GM19397 (cell line): ENCODE measurements at regions not wholly inside any gene's neighbourhood (a gene's known extent, or its start where the extent isn't known, plus 50 kb on each side); places are given as distances from the start of the nearest gene placed in this dataset.
"Not testable (repeated sequence)": the region's sequence is repeated elsewhere in the genome, so short reads cannot be mapped to it uniquely, and the experiment has no call there.

Experiments used
- ATAC-seq: cut with Tn5 transposase; IDR thresholded peaks from one replicate; pipeline ENCODE4 v1.9.1; 2021; ENCODE audit warnings: mild to moderate bottlenecking, moderate library complexity; ENCODE audit not compliant: unreplicated experiment

DNA sequence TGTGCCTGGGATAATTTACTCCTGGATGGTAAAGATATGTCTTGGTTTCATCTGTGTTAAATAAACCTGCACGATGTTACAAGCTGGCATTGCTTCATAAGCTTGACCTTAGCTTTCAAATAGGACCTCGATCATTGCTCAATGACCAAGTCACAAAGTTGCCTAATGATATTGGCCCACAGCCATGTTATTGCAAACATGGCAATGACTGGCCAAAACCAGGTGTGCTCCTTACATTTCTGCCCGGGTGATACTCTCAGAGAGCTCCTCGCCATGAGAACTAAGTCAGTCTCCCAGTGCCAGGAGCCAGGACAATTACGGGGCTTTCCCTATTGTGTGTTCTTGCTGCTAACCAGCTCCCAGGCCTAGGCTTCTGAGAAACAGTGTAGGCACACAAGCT lies 72.5 kb upstream of the CYP1B1 start:
- no peak for ATAC-seq

DNA sequence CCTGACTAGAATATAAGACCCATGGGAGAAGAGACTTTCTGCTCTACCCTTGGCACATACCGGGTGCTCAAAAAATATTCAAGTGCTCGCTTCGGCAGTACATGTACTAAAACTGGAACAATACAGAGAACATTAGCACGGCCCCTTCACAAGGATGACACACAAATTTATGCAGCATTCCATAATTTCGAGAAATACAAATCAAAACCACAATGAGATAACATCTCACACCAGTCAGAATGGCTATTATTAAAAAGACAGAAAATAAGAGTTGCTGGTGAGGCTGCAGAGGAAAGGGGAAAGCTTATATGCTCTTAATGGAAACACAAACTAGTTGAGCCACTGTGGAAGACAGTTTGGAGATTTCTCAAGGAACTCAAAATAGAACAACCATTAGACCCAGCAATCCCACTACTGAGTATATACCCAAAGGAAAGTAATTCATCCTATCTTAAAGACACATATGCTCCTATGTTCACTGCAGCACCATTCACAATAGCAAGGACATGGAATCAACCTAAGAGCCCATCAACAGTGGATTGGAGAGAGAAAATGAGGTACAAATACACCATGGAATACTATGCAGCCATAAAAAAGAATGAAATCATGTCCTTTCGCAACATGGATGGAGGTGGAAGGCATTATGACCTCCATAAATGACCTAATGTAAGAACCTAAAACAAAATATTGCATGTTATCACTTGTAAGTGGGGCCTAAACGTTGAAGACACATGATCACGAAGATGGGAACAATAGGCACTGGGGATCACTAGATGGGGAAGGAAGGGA lies 71.6 kb upstream of the CYP1B1 start:
- no peak for ATAC-seq

DNA sequence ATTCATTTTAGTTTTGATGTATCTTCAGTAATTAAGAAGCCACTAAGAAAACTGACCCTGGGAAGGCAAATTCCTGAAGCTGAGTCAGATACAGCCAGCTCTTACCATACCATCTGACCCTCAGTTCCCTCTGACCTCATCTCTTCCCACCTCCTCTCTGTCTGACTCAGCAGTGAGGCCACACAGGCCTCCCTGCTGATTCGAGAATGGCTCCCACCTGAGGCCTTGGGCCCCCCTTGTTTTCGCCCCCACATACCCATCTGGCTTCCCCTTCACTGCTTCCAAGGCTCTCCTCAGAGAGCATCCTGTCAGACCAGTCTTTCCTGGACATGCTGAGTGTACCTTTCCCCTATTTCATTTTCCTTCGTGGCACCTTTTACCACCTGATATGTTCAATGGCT lies 71.0 kb upstream of the CYP1B1 start:
- ATAC-seq: peak; percentile 80

DNA sequence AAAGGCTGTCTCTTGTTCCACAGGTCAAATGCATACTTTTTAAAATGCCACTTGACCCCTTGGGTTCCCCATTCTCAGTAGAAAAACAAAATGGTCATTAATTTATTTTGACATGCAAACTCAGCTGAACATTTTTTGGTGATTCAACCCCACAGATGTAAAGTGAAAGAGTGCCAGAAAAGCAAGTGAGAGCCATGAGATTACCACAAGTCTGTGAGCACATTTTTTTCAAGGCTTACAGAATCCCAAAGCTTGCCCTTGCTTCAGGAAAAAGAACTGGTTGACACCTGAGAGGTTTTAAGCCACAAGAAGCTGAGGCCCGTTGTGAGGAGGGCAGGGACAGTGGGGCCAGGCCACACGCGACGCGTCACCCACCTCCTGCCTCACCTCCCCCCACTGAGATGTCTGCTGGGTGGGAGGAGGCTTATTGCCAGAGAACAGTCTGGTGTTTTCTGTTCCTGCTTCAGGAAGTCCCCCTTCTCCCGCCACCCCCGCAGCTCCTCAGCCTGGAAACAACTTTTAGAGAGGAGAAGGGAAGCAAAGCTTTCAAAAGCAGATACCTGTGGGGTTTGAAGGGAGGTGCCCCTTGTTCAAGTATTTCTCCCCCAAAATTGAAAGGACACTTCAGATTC lies 70.4 kb upstream of the CYP1B1 start:
- peak; percentile 51 for ATAC-seq

DNA sequence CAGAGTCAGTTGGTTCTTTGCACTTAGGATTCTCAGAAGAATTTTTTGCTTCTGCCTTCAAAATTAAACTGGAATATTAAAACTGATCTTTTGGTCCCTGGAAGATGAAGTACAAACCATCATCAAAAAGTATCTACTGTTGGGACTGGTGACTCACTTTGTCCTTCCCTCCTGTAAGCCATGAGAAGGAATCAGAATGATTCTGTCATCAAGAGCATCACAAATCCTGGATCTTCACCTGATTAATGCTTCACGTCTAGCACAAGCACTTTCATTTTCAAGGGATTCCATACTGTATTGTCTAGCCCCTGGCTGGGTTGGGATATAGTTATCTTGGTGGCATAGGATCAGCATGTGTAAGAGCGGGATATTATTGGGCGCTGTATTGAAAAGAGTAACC lies 69.3 kb upstream of the CYP1B1 start:
- no peak for ATAC-seq

DNA sequence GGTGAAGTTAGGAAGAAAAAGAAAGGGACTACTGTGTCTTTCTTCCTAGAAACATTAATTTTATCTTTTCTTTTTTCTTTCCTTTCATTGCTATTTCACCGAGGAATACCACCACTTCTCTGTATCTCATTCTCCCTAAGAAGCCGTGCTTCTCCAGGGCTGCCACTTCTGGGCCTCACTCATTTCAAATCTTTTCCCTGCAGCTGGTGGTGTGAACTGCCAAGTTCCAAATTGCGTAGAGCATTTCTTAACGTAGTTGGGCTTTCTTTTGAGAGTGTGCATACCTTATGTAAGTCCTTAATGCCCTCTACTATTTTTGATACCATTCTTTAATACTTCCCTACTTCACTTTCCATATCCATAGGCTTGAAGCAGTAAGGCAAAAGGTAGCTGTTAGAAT lies 66.7 kb upstream of the CYP1B1 start:
- ATAC-seq: no peak

DNA sequence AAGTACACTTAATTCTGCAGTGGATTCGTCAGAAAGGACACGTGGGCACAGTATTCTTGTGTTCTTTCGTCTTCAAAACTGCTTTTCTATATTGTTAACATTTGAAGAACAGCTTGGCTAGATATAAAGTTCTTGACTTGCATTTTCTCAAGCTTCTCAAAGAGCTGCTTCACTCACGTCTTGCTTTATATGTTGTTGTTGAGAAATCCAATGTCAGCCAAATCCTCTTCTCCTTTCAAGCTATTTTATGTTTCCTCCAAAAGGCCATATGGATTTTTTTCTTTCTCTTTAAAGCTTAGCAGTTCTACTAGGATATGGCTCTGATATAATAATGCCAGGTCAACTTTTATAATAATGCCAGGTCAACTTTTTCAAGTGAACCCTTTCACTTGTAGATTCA lies 65.5 kb upstream of the CYP1B1 start:
- no peak for ATAC-seq

DNA sequence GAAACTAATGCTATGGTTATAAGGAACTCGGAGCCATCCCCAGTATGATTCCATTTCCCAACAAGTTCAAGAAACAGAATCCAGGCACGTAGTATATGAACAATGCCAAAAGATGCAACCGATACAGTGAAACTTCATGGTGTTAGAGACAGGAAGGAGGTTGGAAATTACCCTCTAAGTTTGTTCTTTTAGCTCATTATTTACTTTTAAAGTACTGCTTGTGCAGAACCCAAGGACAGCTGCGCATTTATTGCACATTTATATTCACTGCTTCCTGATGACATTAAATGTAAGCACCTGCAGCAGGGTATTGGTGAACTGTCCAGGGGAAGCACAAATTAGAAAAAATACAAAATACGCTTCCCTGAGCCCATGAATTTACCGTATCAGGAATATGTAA lies 63.0 kb upstream of the CYP1B1 start:
- no peak for ATAC-seq

DNA sequence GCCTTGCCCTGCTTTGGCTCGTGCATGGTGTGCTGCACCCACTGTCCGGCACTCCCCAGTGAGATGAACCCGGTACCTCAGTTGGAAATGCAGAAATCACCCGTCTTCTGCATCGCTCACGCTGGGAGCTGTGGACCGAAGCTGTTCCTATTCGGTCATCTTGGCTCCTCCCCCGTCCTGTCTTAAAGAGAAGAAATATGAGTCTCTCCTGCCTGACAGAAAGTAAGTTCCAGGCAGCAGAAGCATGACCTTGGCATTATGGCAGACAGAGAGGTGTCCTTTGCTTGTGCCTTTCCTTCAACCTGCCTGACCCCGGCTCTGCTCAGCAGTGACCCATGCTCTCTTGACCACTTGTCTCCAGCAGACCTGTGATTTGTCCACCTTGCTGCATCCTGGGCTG lies 62.5 kb upstream of the CYP1B1 start:
- no peak for ATAC-seq

DNA sequence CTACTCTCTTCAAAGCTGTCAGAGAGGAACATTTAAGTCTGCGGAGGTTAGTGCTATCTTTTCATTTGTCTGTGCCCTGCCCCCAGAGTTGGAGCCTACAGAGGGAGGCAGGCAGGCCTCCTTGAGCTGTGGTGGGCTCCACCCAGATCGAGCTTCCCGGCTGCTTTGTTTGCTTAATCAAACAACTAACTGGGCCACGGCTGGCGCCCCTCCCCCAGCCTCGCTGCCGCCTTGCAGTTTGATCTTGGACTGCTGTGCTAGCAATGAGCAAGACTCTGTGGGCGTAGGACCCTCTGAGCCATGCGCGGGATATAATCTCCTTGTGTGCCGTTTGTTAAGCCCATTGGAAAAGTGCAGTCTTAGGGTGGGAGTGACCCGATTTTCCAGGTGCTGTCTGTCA lies 62.0 kb upstream of the CYP1B1 start:
- not testable (repeated sequence) for ATAC-seq

DNA sequence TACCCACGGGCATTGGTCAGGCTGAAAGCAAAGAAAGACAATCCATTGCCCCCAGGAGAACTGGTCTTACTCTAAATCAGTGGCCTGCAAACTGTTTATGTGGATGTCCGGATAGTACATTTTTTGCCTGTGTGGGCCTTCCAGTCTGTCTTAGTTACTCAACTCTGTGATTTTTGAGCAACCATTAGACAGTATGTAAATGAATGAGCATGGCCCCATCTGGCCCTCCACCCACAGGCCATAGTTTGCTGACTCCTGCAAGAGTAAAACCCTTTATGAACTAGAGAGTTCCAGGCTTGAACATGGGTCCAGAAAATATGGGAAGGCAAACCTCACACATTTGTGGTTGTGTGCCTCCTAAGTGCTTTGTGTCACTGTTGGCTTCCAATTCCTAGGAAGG lies 55.7 kb upstream of the CYP1B1 start:
- ATAC-seq: no peak

DNA sequence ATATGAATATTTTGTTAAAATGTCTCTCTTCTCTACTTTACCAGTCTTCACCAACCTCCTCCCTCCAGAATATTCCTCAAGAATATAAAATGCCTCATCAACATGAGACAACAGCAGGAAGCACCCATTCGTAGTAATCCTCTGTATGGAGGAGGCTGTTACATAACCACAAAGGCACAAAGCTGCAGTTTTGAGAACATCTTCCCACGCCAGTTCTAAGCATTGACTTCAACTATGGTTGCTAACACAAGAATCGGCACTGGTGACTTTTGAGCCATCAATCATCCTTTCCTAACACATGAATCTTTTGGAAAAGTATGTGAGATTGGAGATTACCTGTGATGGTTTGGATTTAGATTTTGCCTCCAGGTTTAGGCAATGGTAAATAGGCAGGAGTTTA lies 54.9 kb upstream of the CYP1B1 start:
- ATAC-seq: no peak

DNA sequence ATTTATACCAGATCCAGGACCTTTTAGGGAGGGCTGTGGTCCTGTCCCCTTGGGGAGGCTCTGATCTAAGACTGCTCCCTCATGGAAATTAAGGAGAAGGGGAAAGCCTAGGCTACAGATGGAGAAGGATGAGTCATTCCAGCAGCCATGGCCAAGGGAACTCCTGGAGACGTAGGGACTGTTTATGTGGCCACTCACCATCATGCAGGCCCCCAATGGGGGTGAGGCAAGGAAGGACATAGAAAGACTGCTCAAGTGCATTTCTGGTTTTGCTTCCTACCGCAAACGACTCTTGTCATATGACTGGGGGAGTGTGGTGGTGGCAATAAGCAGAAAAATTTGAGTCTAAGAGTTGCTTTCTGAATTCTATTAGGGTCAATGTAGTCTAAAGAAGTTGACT lies 54.0 kb upstream of the CYP1B1 start:
- ATAC-seq: no peak

DNA sequence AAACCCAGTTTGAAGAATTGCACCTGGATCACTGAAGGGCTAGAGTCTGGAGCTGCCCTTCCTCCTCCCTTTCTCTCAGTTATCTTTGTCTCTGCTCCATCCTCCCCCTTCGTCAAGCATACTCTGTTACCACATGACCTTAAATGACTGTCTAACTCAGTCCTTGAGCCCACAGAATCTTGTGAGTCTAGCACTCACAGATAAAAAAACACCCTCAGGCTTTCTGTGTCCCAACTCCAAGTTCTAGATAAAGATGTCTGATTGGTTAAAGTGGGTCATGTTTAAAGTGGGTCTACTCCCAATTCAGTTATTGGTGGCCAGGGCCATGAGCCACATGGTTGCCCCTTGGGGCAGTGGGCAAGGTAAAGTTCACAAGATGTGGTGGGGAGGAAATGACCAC lies 53.5 kb upstream of the CYP1B1 start:
- ATAC-seq: no peak

DNA sequence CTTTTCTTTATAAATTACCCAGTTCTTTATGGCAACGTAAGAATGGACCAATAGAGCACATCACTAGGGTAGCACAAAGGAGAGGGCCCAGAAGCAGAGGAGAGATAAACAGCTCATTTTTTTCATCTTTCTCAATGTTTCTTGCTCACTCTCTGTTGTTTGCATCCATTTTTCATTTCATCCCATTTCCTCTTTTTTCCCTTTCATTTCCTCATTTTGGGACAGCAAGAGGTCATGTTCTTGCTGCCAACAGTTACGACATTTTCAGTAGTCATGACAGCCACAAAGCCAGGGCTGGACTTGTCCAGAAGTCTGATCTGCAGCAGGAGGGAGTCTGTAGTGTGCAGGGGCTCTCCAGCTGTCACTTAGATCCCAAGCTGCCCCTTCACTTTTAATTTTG lies 52.7 kb upstream of the CYP1B1 start:
- ATAC-seq: no peak

DNA sequence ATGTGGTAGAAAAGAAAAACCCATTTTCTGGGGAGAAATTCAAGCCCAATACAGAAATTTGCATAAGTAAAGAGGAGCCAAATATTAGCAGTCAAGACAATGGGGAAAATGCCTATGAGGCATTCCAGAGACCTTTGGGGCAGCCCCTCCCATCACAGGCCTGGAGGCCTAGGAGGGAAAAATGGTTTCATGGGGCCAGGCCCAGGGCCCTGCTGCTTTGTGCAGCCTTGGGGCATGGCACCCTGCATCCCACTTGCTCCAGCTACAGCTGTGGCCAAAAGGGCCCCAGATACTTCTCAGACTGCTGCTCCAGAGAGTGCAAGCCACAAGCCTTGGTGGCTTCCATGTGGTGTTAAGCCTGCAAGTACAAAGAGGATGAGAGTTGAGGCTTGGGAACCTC lies 51.3 kb upstream of the CYP1B1 start:
- no peak for ATAC-seq

DNA sequence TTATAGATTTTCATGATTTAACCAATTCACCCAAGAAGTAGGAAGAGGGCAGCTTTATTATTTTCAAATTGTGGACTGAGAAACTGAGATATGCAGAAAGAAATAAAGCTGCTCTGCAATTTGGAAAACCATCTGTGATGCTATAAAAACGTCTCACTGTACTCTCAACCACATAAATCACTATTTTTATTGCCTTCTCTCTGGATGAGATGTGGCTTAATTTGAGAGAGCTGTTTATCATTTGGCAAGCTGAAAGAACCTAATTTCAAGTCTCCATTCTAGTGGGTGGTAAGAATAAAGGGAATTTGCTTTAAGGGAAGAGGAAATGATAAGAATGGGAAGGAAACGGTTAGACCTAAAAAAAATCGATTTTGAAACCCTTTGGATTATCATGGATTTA lies 49.9 kb upstream of the CYP1B1 start:
- ATAC-seq: no peak
